ENCODE measurements at regions not wholly inside any gene's neighbourhood (a gene's known extent, or its start where the extent isn't known, plus 50 kb on each side); places are given as distances from the start of the nearest gene placed in this dataset.

DNA sequence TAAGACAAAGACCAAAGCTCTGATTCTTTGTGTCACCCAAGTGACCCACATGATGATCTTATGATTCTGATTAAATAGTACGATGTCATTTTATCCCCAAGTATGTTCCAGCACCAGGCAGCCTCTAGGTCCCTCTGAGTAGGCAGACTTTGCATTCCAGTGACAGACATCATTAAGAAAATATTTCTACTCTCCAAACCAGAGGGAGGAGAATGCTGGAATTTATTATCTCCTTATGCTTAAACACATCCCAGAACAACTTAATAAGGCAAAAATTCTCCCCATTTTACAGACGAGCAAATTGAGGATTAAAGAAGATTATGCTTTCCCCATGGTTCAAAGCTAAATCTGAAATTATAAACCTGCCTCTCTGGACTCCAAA is 192.8 kb upstream of the CDH11 start:
- ChIA-PET CTCF (no interaction called here), POLR2A (no interaction called here), RAD21 (ENCODE audit: low non-redundant PET in 1 of 2, low total read pairs in 2 of 2, uncharacterized antibody in 2 of 2, unreplicated experiment in 2 of 2) (no interaction called here)
- Histone ChIP-seq H3K36me3 (ENCODE audit: control insufficient read depth in 1 of 2, insufficient read depth in 2 of 2, low read length in 2 of 2) (no peaks in the 10 kb centered on the region), H3K9me3 (ENCODE audit: control insufficient read depth in 1 of 2, insufficient read depth in 1 of 2, low read depth in 1 of 2, low read length in 2 of 2) (peaks cover 15 to 34% of the 10 kb centered on the region in 2 experiments; a peak in 2 of 4 replicates), H3K27ac (ENCODE audit: low read depth, low read length) (no peak overlapping the region), H3K79me2 (ENCODE audit: insufficient read depth, low read length) (no peaks in the 10 kb centered on the region), H3K9ac (ENCODE audit: low read length) (no peak overlapping the region), H3K27me3 (ENCODE audit: insufficient read depth, low read length) (no peaks in the 10 kb centered on the region), H3K4me2 (ENCODE audit: low read length) (no peak overlapping the region), H3K4me3 (replicated peaks in 1 of 2; ENCODE audit: low read depth in 1 of 2, low read length in 2 of 2) (no peak overlapping the region), H3K9me2 (ENCODE audit: insufficient read depth) (no peaks in the 10 kb centered on the region), H3K4me1 (ENCODE audit: control insufficient read depth in 1 of 2, insufficient read depth in 2 of 2, low read length in 2 of 2) (no peaks in the 10 kb centered on the region), H2AFZ (ENCODE audit: low read depth, low read length, poor library complexity, severe bottlenecking) (no peak overlapping the region), H4K20me1 (ENCODE audit: insufficient read depth) (no peaks in the 10 kb centered on the region)
- no peak for ATAC-seq
- no peak for TF ChIP-seq SRF (IDR thresholded peaks at IDR 0.05; ENCODE audit: low read depth)
- TF ChIP-seq POLR2AphosphoS5 (IDR thresholded peaks at IDR 0.05; ENCODE audit: low read depth, low read length): no peak
- no peak for TF ChIP-seq TCF7L2 (IDR thresholded peaks at IDR 0.05; ENCODE audit: borderline replicate concordance, extremely low read depth, insufficient read depth, insufficient read length)
- TF ChIP-seq, protein P1, sequence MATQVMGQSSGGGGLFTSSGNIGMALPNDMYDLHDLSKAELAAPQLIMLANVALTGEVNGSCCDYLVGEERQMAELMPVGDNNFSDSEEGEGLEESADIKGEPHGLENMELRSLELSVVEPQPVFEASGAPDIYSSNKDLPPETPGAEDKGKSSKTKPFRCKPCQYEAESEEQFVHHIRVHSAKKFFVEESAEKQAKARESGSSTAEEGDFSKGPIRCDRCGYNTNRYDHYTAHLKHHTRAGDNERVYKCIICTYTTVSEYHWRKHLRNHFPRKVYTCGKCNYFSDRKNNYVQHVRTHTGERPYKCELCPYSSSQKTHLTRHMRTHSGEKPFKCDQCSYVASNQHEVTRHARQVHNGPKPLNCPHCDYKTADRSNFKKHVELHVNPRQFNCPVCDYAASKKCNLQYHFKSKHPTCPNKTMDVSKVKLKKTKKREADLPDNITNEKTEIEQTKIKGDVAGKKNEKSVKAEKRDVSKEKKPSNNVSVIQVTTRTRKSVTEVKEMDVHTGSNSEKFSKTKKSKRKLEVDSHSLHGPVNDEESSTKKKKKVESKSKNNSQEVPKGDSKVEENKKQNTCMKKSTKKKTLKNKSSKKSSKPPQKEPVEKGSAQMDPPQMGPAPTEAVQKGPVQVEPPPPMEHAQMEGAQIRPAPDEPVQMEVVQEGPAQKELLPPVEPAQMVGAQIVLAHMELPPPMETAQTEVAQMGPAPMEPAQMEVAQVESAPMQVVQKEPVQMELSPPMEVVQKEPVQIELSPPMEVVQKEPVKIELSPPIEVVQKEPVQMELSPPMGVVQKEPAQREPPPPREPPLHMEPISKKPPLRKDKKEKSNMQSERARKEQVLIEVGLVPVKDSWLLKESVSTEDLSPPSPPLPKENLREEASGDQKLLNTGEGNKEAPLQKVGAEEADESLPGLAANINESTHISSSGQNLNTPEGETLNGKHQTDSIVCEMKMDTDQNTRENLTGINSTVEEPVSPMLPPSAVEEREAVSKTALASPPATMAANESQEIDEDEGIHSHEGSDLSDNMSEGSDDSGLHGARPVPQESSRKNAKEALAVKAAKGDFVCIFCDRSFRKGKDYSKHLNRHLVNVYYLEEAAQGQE (IDR thresholded peaks at IDR 0.05; ENCODE audit: low read depth): no peak
- TF ChIP-seq MAX (IDR thresholded peaks at IDR 0.05): no peak
- TF ChIP-seq EZH2phosphoT487 (IDR thresholded peaks at IDR 0.05; ENCODE audit: borderline replicate concordance): no peak
- TF ChIP-seq, protein P2, sequence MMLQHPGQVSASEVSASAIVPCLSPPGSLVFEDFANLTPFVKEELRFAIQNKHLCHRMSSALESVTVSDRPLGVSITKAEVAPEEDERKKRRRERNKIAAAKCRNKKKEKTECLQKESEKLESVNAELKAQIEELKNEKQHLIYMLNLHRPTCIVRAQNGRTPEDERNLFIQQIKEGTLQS (IDR thresholded peaks at IDR 0.05): no peak
- no peak for TF ChIP-seq SP1 (IDR thresholded peaks at IDR 0.05; ENCODE audit: low read depth)
- TF ChIP-seq POLR2A (IDR thresholded peaks at IDR 0.05; ENCODE audit: borderline replicate concordance, extremely low read depth, insufficient read depth, insufficient read length): no peak
- BruUV-seq (replicated peaks): no TSS peak
- intact Hi-C loops (cut with micrococcal nuclease): no loop called here
- no peak for DNase-seq (ENCODE audit: low read depth, low spot score)
